ENCODE measurements at regions not wholly inside any gene's neighbourhood (a gene's known extent, or its start where the extent isn't known, plus 50 kb on each side); places are given as distances from the start of the nearest gene placed in this dataset.

DNA sequence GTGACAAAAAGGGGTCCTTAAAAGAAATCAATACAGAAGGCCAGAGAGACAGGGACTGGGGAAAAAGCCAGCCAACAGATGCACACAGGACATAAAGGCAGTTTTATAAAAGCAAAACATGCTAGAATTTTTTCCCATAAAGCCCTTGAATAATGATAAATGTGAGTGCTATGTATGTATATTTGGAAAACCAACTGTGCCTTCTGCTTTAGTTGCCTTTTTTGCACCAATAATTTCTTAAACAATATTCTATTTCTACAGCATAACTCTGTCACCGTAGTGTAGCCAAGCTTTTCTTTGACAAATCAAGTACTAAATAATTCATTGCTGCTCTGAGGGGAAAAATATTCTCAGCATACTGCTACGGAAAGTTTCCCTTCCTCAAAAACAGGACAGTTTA, 730.6 kb upstream of the NRSN1 start:
- Histone ChIP-seq H3K36me3 (replicated peaks in 1 of 2; ENCODE audit: control insufficient read depth in 1 of 2, insufficient read depth in 2 of 2, low read length in 2 of 2) (no peaks in the 10 kb centered on the region), H3K4me2 (ENCODE audit: low read depth, low read length) (no peak overlapping the region), H3K79me2 (ENCODE audit: insufficient read depth, low read length) (no peaks in the 10 kb centered on the region), H3K4me3 (replicated peaks in 1 of 3; ENCODE audit: insufficient read depth in 1 of 3, low read depth in 2 of 3, low read length in 3 of 3) (no peak overlapping the region), H4K20me1 (ENCODE audit: insufficient read depth, low read length) (no peaks in the 10 kb centered on the region), H3K4me1 (ENCODE audit: insufficient read depth, low read length) (no peaks in the 10 kb centered on the region), H3K27me3 (ENCODE audit: control insufficient read depth in 1 of 2, insufficient read depth in 2 of 2, low read length in 2 of 2) (no peaks in the 10 kb centered on the region), H2AFZ (ENCODE audit: low read length) (no peak overlapping the region), H3K9ac (ENCODE audit: insufficient read depth, low read depth, low read length) (no peak overlapping the region), H3K9me3 (ENCODE audit: low read length) (peaks cover 4% of the 10 kb centered on the region; the same call in 1 of the 2 replicates), H3K27ac (ENCODE audit: extremely low read length, insufficient read depth, low read length) (no peak overlapping the region)
- no TSS peak for BruUV-seq (replicated peaks)
- POLR2A ChIA-PET: no interaction called here
- no peak for DNase-seq (ENCODE audit: low spot score)
- in situ Hi-C loops (cut with HindIII; ENCODE audit: extremely low pct_ligation_motif_present, low pct_unique_long_range_greater_than_20kb): no loop called here
- 31% methylated on average over 2 of the region's 2 CpGs for WGBS (ENCODE audit: low lambda C conversion rate)
- no peak for FAIRE-seq
- no peak for ATAC-seq
- no peak for TF ChIP-seq SOX5 (CRISPR knock-in tag; IDR thresholded peaks at IDR 0.05; ENCODE audit: borderline replicate concordance)
- TF ChIP-seq, protein P1, sequence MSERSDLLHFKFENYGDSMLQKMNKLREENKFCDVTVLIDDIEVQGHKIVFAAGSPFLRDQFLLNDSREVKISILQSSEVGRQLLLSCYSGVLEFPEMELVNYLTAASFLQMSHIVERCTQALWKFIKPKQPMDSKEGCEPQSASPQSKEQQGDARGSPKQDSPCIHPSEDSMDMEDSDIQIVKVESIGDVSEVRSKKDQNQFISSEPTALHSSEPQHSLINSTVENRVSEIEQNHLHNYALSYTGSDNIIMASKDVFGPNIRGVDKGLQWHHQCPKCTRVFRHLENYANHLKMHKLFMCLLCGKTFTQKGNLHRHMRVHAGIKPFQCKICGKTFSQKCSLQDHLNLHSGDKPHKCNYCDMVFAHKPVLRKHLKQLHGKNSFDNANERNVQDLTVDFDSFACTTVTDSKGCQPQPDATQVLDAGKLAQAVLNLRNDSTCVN (CRISPR knock-in tag; IDR thresholded peaks at IDR 0.05; ENCODE audit: borderline replicate concordance): no peak
- TF ChIP-seq SATB2 (CRISPR knock-in tag; IDR thresholded peaks at IDR 0.05): no peak
- TF ChIP-seq GABPB1 (CRISPR knock-in tag; IDR thresholded peaks at IDR 0.05): no peak
- no peak for TF ChIP-seq ZFP1 (CRISPR knock-in tag; IDR thresholded peaks at IDR 0.05)
- TF ChIP-seq ATF7-NPFF (CRISPR knock-in tag; IDR thresholded peaks at IDR 0.05; ENCODE audit: low read depth): no peak
- TF ChIP-seq MIXL1 (CRISPR knock-in tag; IDR thresholded peaks at IDR 0.05): no peak
- TF ChIP-seq, protein P2, sequence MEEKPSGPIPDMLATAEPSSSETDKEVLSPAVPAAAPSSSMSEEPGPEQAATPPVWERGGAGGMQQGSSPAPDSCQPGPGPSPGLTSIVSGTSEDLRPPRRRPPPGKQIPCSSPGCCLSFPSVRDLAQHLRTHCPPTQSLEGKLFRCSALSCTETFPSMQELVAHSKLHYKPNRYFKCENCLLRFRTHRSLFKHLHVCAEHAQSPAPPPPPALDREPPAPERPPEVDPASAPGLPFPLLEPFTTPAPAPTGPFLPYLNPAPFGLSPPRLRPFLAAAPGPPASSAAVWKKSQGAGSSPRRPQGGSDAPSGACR (CRISPR knock-in tag; IDR thresholded peaks at IDR 0.05): no peak
- TF ChIP-seq, protein P3, sequence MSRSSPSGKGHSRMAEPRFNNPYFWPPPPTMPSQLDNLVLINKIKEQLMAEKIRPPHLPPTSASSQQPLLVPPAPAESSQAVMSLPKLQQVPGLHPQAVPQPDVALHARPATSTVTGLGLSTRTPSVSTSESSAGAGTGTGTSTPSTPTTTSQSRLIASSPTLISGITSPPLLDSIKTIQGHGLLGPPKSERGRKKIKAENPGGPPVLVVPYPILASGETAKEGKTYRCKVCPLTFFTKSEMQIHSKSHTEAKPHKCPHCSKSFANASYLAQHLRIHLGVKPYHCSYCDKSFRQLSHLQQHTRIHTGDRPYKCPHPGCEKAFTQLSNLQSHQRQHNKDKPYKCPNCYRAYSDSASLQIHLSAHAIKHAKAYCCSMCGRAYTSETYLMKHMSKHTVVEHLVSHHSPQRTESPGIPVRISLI (CRISPR knock-in tag; IDR thresholded peaks at IDR 0.05; ENCODE audit: borderline replicate concordance): no peak
- no peak for TF ChIP-seq ZNF850 (CRISPR knock-in tag; conservative IDR thresholded peaks at IDR 0.05)
- TF ChIP-seq, protein P4, sequence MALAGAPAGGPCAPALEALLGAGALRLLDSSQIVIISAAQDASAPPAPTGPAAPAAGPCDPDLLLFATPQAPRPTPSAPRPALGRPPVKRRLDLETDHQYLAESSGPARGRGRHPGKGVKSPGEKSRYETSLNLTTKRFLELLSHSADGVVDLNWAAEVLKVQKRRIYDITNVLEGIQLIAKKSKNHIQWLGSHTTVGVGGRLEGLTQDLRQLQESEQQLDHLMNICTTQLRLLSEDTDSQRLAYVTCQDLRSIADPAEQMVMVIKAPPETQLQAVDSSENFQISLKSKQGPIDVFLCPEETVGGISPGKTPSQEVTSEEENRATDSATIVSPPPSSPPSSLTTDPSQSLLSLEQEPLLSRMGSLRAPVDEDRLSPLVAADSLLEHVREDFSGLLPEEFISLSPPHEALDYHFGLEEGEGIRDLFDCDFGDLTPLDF (CRISPR knock-in tag; IDR thresholded peaks at IDR 0.05): no peak
- TF ChIP-seq ZBTB38 (CRISPR knock-in tag; IDR thresholded peaks at IDR 0.05): no peak
- TF ChIP-seq, protein P5, sequence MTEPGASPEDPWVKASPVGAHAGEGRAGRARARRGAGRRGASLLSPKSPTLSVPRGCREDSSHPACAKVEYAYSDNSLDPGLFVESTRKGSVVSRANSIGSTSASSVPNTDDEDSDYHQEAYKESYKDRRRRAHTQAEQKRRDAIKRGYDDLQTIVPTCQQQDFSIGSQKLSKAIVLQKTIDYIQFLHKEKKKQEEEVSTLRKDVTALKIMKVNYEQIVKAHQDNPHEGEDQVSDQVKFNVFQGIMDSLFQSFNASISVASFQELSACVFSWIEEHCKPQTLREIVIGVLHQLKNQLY (CRISPR knock-in tag; IDR thresholded peaks at IDR 0.05): no peak
- intact Hi-C loops (cut with micrococcal nuclease; ENCODE audit: unreplicated experiment): no loop called here
- CTCF ChIA-PET (ENCODE audit: low intra/inter-chr PET ratio, low total read pairs): no interaction called here

All from HepG2 (cell line).